K562 (cell line): ENCODE measurements at regions not wholly inside any gene's neighbourhood (a gene's known extent, or its start where the extent isn't known, plus 50 kb on each side); places are given as distances from the start of the nearest gene placed in this dataset.

Source experiments
- ATAC-seq: fragments of 200-7000 bp; cut with Tn5 transposase; 3 replicates; pipeline ENCODE4 v1.9.1; 2020; ENCODE audit warnings: moderate library complexity
- BruUV-seq: library from RNA; stranded (reverse); fragments of 400-500 nt; replicated peaks from 2 replicates; lab custom pipeline; 2021; lab: Mats Ljungman, UMichigan
- CTCF ChIA-PET: fragments of 300-600 bp; formaldehyde crosslinking; extraction: SDS; loops from one replicate; lab custom pipeline; 2021; ENCODE audit warnings: low intra/inter-chr PET ratio; lab: Yijun Ruan, JAX
- POLR2A ChIA-PET: fragments of 300-600, 350-650 bp; sonication (Branson Sonifier 250); formaldehyde crosslinking; extraction: SDS; loops from one replicate; lab custom pipeline; 2021; ENCODE audit warnings: antibody characterized with exemption, inconsistent platforms; lab: Yijun Ruan, JAX
- DNase-seq, 4 experiments: peaks; one replicate each; pipeline versions ENCODE4 v3.0.0 to v3.0.0-alpha.2; 2011 to 2018; ENCODE audit warnings: low spot score in 3 of 4, mixed read lengths in 3 of 4; ENCODE audit errors: extremely low read depth in 1 of 4
- FAIRE-seq: peaks from 2 replicates; lab custom pipeline; 2011; peaks lifted over from hg19 to GRCh38; lab: Jason Lieb, UNC
- H2AFZ ChIP-seq: 2 replicates; pipeline ENCODE4 v1.6.0; 2011; ENCODE audit warnings: low read depth, low read length, control low read depth, inconsistent platforms
- H3K27ac ChIP-seq: fragments of 200-600 bp; 3 replicates; pipeline ENCODE4 v1.8.0; 2011; ENCODE audit warnings: low read depth, mild to moderate bottlenecking, control low read depth, inconsistent platforms, low read length, moderate library complexity, mixed read lengths; ENCODE audit errors: extremely low read depth
- H3K27me3 ChIP-seq, 2 experiments: fragments of 300-600 bp in 1 of 2; 2 replicates in 1 of 2; 3 replicates in 1 of 2; pipeline versions ENCODE4 v1.6.0 to v1.8.0; 2011; ENCODE audit warnings: inconsistent platforms in 2 of 2, low read length in 2 of 2, mild to moderate bottlenecking in 1 of 2, mixed read lengths in 1 of 2, moderate library complexity in 1 of 2; ENCODE audit not compliant: control insufficient read depth in 2 of 2, insufficient read depth in 2 of 2
- H3K36me3 ChIP-seq: fragments of 300-600 bp; 3 replicates; pipeline ENCODE4 v1.8.0; 2011; ENCODE audit warnings: mild to moderate bottlenecking, low read length, inconsistent platforms; ENCODE audit not compliant: control insufficient read depth, insufficient read depth
- H3K4me1 ChIP-seq, 2 experiments: fragments of 200-600 bp in 1 of 2; replicated peaks in 1 of 2; 2 replicates in 1 of 2; 3 replicates in 1 of 2; pipeline versions ENCODE4 v1.5.1 to v1.8.0; 2011; ENCODE audit warnings: inconsistent platforms in 2 of 2, low read length in 2 of 2, mild to moderate bottlenecking in 1 of 2, mixed read lengths in 1 of 2, moderate library complexity in 1 of 2; ENCODE audit not compliant: control insufficient read depth in 2 of 2, insufficient read depth in 2 of 2
- H3K4me2 ChIP-seq: 2 replicates; pipeline ENCODE4 v1.6.1; 2011; ENCODE audit warnings: low read length, control low read depth, inconsistent platforms, mixed read lengths; ENCODE audit not compliant: insufficient read depth
- H3K4me3 ChIP-seq: fragments of 200-600 bp; sonication (generic), shearing (Covaris generic); 2 replicates; pipeline ENCODE4 v1.5.1; 2016; ENCODE audit warnings: control low read depth, inconsistent platforms
- H3K79me2 ChIP-seq: fragments of 200-600 bp; 3 replicates; pipeline ENCODE4 v1.8.0; 2011; ENCODE audit warnings: low read length, inconsistent platforms; ENCODE audit not compliant: control insufficient read depth, insufficient read depth
- H3K9ac ChIP-seq, 2 experiments: 2 replicates each; pipeline versions ENCODE4 v1.6.0 to v1.6.1; 2011; ENCODE audit warnings: low read depth in 2 of 2, low read length in 2 of 2, control low read depth in 1 of 2, inconsistent platforms in 1 of 2, mild to moderate bottlenecking in 1 of 2, mixed read lengths in 1 of 2; ENCODE audit not compliant: insufficient read depth in 1 of 2
- H3K9me1 ChIP-seq: one replicate; pipeline ENCODE4 v1.6.0; 2011; ENCODE audit warnings: inconsistent platforms, mild to moderate bottlenecking, low read length, moderate library complexity; ENCODE audit not compliant: control insufficient read depth, insufficient read depth
- H3K9me3 ChIP-seq: replicated peaks from 2 replicates; pipeline ENCODE4 v1.5.1; 2011; ENCODE audit warnings: low read depth, low read length, inconsistent platforms; ENCODE audit not compliant: control insufficient read depth, insufficient read depth
- H4K20me1 ChIP-seq: replicated peaks from 2 replicates; pipeline ENCODE4 v1.6.1; 2011; ENCODE audit warnings: low read length, inconsistent platforms, mixed read lengths; ENCODE audit not compliant: control insufficient read depth, insufficient read depth
- E4F1 ChIP-seq: fragments of 250-450 bp; sonication (Bioruptor Pico); IDR thresholded peaks from 2 replicates; pipeline ENCODE4 v1.5.0; 2021; ENCODE audit warnings: mild to moderate bottlenecking, borderline replicate concordance
- FOS ChIP-seq: IDR thresholded peaks from 3 replicates; pipeline ENCODE4 v1.6.1; 2011; ENCODE audit not compliant: insufficient read length; ENCODE audit errors: extremely low read depth
- HDAC2 ChIP-seq: fragments of 450-650 bp; IDR thresholded peaks from 2 replicates; pipeline ENCODE4 v1.6.1; 2016; ENCODE audit warnings: mild to moderate bottlenecking
- MBD2 ChIP-seq: sonication (generic); IDR thresholded peaks from 2 replicates; pipeline ENCODE4 v1.6.1; 2016; ENCODE audit warnings: low read depth, borderline replicate concordance
- PHF20 ChIP-seq: fragments of 450-650 bp; IDR thresholded peaks from 2 replicates; pipeline ENCODE4 v1.6.1; 2018; ENCODE audit not compliant: partially characterized antibody
- POLR2H ChIP-seq: IDR thresholded peaks from 2 replicates; pipeline ENCODE4 v1.6.1; 2016; ENCODE audit warnings: missing genetic modification characterization, low read depth, mild to moderate bottlenecking, control low read depth, missing compliant biosample characterization, moderate library complexity
- RBM22 ChIP-seq: fragments of 200-400 bp; formaldehyde crosslinking; IDR thresholded peaks from 2 replicates; pipeline ENCODE4 v1.6.1; 2018; ENCODE audit warnings: low read length, low read depth; ENCODE audit not compliant: poor library complexity, severe bottlenecking
- SMAD2 ChIP-seq: fragments of 150-350 bp; IDR thresholded peaks from 2 replicates; pipeline ENCODE4 v1.6.1; 2014; ENCODE audit warnings: low read depth, mild to moderate bottlenecking, low read length
- ZFP91 ChIP-seq: sonication (generic); formaldehyde crosslinking; IDR thresholded peaks from 2 replicates; pipeline ENCODE4 v1.8.0; 2022; ENCODE audit warnings: mild to moderate bottlenecking, missing genetic modification reagents
- ZNF398 ChIP-seq: fragments of 250-450 bp; sonication (Bioruptor Pico); IDR thresholded peaks from 2 replicates; pipeline ENCODE4 v1.8.0; 2021; ENCODE audit warnings: moderate library complexity, mild to moderate bottlenecking, inconsistent platforms
- WGBS: fragments of 100-300 bp; shearing (Covaris generic); methylation state at CpG from one replicate; pipeline ENCODE4 v1.1.6; 2016; ENCODE audit warnings: low coverage, mixed read lengths; ENCODE audit not compliant: insufficient coverage; ENCODE audit errors: missing lambda C conversion rate; 5-methylcytosine and 5-hydroxymethylcytosine counted together
- in situ Hi-C: fragments of 300-500 bp; cut with MboI; formaldehyde crosslinking; loops from 4 replicates; pipeline ENCODE4 v1.15.0; 2018; ENCODE audit warnings: inconsistent platforms, mixed read lengths
- intact Hi-C: fragments of 100-400 bp; cut with micrococcal nuclease; formaldehyde crosslinking; loops from 2 replicates; pipeline ENCODE4 v1.14.2; 2022

- Histone ChIP-seq H3K36me3 (no peaks in the 10 kb centered on the region), H3K79me2 (no peaks in the 10 kb centered on the region), H3K4me3 (no peak overlapping the region), H3K9me1 (no peaks in the 10 kb centered on the region), H4K20me1 (no peaks in the 10 kb centered on the region), H3K4me1 (no peaks in the 10 kb centered on the region), H3K27me3 (no peaks in the 10 kb centered on the region), H2AFZ (no peak overlapping the region), H3K9ac (no peak overlapping the region), H3K9me3 (no peaks in the 10 kb centered on the region), H3K4me2 (no peak overlapping the region), H3K27ac (no peak overlapping the region)
- intact Hi-C loops: no loop called here
- WGBS: 0% methylated on average over 1 of the region's 2 CpGs
- FAIRE-seq (no peak), DNase-seq (no peak), ATAC-seq (no peak)
- no peak for TF ChIP-seq MBD2
- TF ChIP-seq HDAC2: no peak
- TF ChIP-seq RBM22: no peak
- TF ChIP-seq E4F1 (CRISPR knock-in tag): no peak
- TF ChIP-seq POLR2H (tag): no peak
- TF ChIP-seq ZFP91 (CRISPR knock-in tag): no peak
- TF ChIP-seq SMAD2: no peak
- no peak for TF ChIP-seq FOS
- TF ChIP-seq ZNF398 (CRISPR knock-in tag): no peak
- TF ChIP-seq PHF20: no peak
- in situ Hi-C loops: no loop called here
- BruUV-seq: no TSS peak
- POLR2A ChIA-PET: no interaction called here
- CTCF ChIA-PET: no interaction called here
These were observed 1482.4 kb upstream of the PABPC4L start for GRCh38 chr4:135684001-135684400.
